ENCODE measurements at regions not wholly inside any gene's neighbourhood (a gene's known extent, or its start where the extent isn't known, plus 50 kb on each side); places are given as distances from the start of the nearest gene placed in this dataset.

DNA sequence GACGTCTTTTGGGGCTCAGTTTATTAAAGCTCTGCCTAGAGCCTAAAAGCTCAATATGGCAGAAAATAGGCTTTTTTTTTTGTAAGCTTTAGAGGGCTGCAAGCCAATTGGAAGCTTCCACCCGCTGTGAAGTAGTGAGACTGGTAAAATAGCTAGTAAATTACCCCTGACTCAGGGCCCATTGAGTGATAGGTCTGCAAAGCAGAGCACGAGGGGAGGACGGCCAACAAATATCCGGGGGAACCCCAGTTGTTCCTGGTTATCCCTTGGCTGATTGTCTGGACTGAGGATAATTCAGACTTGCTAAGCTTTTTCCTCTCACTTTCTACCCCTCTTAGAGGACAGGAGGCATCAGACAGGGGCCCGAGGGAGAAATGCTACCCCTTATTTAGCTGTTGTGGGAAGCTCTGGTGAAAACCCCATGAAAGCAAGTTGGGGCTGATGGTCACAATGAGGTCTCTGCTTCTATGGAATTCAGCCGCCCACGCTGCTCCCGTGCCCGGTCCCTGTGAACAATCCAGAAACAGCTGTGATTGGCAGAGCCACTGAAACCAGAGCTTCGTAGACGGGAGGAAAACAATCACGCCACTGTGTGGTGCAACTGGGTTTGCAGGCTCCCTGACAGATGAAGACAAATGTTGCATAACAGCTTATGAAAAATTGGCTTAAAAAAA lies 141.9 kb upstream of the LGALSL start:
- Histone ChIP-seq H3K4me1 (ENCODE audit: insufficient read depth, low read length) (peaks cover 19% of the 10 kb centered on the region), H2AFZ (ENCODE audit: low read length) (peak overlapping the region; percentile 93), H3K27ac (ENCODE audit: low read depth, low read length) (peak overlapping the region; percentile 96)

DNA sequence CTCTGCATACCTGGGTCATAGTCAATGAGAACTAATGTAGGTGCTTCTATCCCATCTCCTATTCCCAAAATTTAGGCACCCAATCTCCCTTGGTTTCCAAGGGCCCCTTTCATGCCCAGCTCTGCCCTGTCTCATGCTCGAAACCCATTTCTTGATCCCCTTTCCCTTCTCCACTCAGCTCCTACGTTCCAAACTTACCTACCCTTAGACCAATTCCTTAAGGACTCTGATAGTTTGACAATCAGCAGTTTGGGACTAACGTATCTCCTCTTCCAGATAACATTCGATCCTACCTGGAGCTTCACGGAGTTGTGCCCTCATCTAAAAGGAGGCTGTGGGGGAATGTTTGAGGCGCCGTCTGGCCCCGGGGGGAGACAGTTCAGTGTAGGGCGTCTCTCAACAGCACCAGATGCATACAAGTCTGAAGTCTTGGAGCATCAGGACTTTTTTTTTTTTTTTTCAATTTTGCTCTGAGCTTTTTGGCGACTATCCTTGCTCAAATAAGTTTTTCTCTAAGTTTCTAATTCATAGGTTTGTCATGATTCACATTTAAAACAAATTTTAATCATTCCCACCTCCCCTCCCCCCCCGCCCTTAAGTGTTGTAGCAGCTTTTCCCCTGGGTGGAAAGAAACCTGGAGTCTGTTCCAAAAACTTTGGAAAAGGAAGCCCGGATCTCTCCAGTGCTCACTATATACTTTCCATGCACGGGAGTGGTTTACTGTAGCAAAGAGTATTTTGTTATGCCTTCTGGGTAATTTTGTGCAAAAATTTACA lies 141.2 kb upstream of the LGALSL start:
- peaks cover 19% of the 10 kb centered on the region for H3K4me1 ChIP-seq (ENCODE audit: insufficient read depth, low read length)
- peak overlapping the region; percentile 96 for H3K27ac ChIP-seq (ENCODE audit: low read depth, low read length)
- H3K36me3 ChIP-seq (ENCODE audit: insufficient read depth, low read length) = no peaks in the 10 kb centered on the region
- H3K9me3 ChIP-seq (ENCODE audit: low read depth, low read length) = no peaks in the 10 kb centered on the region
- H3K4me3 ChIP-seq (ENCODE audit: insufficient read depth, low read length) = peak overlapping the region; percentile 61
- no peaks in the 10 kb centered on the region for H4K20me1 ChIP-seq (ENCODE audit: insufficient read depth, low read length)
- TF ChIP-seq, protein P1, sequence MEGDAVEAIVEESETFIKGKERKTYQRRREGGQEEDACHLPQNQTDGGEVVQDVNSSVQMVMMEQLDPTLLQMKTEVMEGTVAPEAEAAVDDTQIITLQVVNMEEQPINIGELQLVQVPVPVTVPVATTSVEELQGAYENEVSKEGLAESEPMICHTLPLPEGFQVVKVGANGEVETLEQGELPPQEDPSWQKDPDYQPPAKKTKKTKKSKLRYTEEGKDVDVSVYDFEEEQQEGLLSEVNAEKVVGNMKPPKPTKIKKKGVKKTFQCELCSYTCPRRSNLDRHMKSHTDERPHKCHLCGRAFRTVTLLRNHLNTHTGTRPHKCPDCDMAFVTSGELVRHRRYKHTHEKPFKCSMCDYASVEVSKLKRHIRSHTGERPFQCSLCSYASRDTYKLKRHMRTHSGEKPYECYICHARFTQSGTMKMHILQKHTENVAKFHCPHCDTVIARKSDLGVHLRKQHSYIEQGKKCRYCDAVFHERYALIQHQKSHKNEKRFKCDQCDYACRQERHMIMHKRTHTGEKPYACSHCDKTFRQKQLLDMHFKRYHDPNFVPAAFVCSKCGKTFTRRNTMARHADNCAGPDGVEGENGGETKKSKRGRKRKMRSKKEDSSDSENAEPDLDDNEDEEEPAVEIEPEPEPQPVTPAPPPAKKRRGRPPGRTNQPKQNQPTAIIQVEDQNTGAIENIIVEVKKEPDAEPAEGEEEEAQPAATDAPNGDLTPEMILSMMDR (IDR thresholded peaks at IDR 0.05; ENCODE audit: extremely low read depth, low read depth, low read length) = no peak
- peak overlapping the region; percentile 92 for H3K4me2 ChIP-seq (ENCODE audit: insufficient read depth, low read length)
- peak overlapping the region; percentile 52 for H2AFZ ChIP-seq (ENCODE audit: low read length)
- H3K79me2 ChIP-seq (ENCODE audit: insufficient read depth, low read length) = no peaks in the 10 kb centered on the region
- H3K27me3 ChIP-seq (ENCODE audit: insufficient read depth, low read length) = peaks cover 39% of the 10 kb centered on the region
- no peak for DNase-seq (ENCODE audit: insufficient read length, low spot score, missing footprints)

More for the DNA sequence above, 141.9 kb upstream of the LGALSL start:
- Histone ChIP-seq H3K36me3 (ENCODE audit: insufficient read depth, low read length) (no peaks in the 10 kb centered on the region), H3K4me3 (ENCODE audit: insufficient read depth, low read length) (peak overlapping the region; percentile 61), H4K20me1 (ENCODE audit: insufficient read depth, low read length) (no peaks in the 10 kb centered on the region), H3K9me3 (ENCODE audit: low read depth, low read length) (no peaks in the 10 kb centered on the region), H3K79me2 (ENCODE audit: insufficient read depth, low read length) (no peaks in the 10 kb centered on the region), H3K27me3 (ENCODE audit: insufficient read depth, low read length) (peaks cover 39% of the 10 kb centered on the region), H3K4me2 (ENCODE audit: insufficient read depth, low read length) (peak overlapping the region; percentile 92)
- peak; percentile 90 for DNase-seq (ENCODE audit: insufficient read length, low spot score, missing footprints)
- TF ChIP-seq, protein P1 (IDR thresholded peaks at IDR 0.05; ENCODE audit: extremely low read depth, low read depth, low read length) = peak; percentile 58

DNA sequence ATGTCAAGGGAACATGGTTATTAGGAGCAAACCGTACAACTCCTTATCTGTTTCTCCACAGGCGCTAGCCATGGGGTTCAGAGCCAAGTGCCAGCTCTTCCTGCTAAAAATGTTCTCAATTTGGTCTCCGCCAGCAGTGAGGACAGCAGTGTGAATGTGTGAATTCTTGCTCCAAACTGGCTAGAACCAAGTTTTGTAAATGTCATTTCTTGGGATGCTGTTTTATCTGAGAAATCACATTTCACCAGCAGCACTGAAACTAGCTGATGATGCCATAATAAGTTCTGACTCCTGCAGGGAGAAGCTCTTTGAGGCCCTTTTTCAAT lies 140.6 kb upstream of the LGALSL start:
- no peaks in the 10 kb centered on the region for H3K36me3 ChIP-seq (ENCODE audit: insufficient read depth, low read length)
- TF ChIP-seq, protein P1 (IDR thresholded peaks at IDR 0.05; ENCODE audit: extremely low read depth, low read depth, low read length) = no peak

DNA sequence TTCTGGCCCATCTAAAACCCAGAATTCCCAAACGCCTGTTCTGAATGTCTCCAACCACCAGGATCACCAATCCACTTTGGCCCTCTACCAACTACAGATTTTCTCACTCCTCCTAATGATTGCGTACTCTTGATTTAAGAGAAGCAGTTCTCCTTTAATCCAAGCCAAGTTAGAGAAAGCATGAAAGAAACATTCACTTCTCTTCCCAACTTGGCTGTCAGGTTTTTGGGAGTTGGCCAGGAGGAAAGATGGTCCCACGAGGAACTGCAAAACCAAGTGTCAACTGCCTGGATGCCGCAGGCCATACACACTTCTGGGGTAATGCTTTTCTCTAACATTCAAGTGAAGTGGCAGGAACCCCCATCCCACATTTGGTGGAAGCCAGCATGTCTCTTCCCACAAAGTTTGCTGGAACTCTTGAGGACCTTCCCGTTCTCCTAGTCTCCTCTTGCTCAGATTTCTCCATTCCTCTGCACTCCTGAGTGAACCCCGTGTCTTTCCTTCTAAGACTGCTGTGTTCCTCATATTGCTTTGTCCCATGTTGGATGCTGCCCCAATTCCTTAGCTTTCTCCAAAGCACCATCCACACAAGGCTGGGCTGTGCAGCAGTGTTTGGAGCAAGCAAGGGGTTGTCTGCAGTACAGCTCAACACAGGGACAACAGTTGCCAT lies 138.5 kb upstream of the LGALSL start:
- no peaks in the 10 kb centered on the region for H4K20me1 ChIP-seq (ENCODE audit: insufficient read depth, low read length)
- no peaks in the 10 kb centered on the region for H3K36me3 ChIP-seq (ENCODE audit: insufficient read depth, low read length)
- H3K27me3 ChIP-seq (ENCODE audit: insufficient read depth, low read length) = peaks cover 56% of the 10 kb centered on the region
- H3K4me2 ChIP-seq (ENCODE audit: insufficient read depth, low read length) = no peak overlapping the region
- H2AFZ ChIP-seq (ENCODE audit: low read length) = no peak overlapping the region
- H3K4me3 ChIP-seq (ENCODE audit: insufficient read depth, low read length) = no peak overlapping the region
- H3K4me1 ChIP-seq (ENCODE audit: insufficient read depth, low read length) = peaks cover 19% of the 10 kb centered on the region
- TF ChIP-seq, protein P1 (IDR thresholded peaks at IDR 0.05; ENCODE audit: extremely low read depth, low read depth, low read length) = no peak
- no peaks in the 10 kb centered on the region for H3K9me3 ChIP-seq (ENCODE audit: low read depth, low read length)
- no peak overlapping the region for H3K27ac ChIP-seq (ENCODE audit: low read depth, low read length)
- no peaks in the 10 kb centered on the region for H3K79me2 ChIP-seq (ENCODE audit: insufficient read depth, low read length)
- DNase-seq (ENCODE audit: insufficient read length, low spot score, missing footprints) = no peak

More for the DNA sequence above, 140.6 kb upstream of the LGALSL start:
- no peaks in the 10 kb centered on the region for H3K9me3 ChIP-seq (ENCODE audit: low read depth, low read length)
- H3K4me1 ChIP-seq (ENCODE audit: insufficient read depth, low read length) = peaks cover 19% of the 10 kb centered on the region
- H3K27ac ChIP-seq (ENCODE audit: low read depth, low read length) = no peak overlapping the region
- no peak for DNase-seq (ENCODE audit: insufficient read length, low spot score, missing footprints)
- peaks cover 41% of the 10 kb centered on the region for H3K27me3 ChIP-seq (ENCODE audit: insufficient read depth, low read length)
- H3K4me3 ChIP-seq (ENCODE audit: insufficient read depth, low read length) = no peak overlapping the region
- H4K20me1 ChIP-seq (ENCODE audit: insufficient read depth, low read length) = no peaks in the 10 kb centered on the region
- no peak overlapping the region for H2AFZ ChIP-seq (ENCODE audit: low read length)
- no peaks in the 10 kb centered on the region for H3K79me2 ChIP-seq (ENCODE audit: insufficient read depth, low read length)
- no peak overlapping the region for H3K4me2 ChIP-seq (ENCODE audit: insufficient read depth, low read length)

All from osteoblast (primary cell).